B cell (primary cell): ENCODE measurements at regions not wholly inside any gene's neighbourhood (a gene's known extent, or its start where the extent isn't known, plus 50 kb on each side); places are given as distances from the start of the nearest gene placed in this dataset.

Experiments used
- ATAC-seq: fragments of 200-7000 bp; cut with Tn5 transposase; one replicate; pipeline ENCODE4 v1.10.0; 2021; ENCODE audit warnings: low read depth, mild to moderate bottlenecking, moderate number of reproducible peaks, moderate library complexity
- CTCF ChIA-PET: fragments of 350-600 bp; sonication (Branson Sonifier 250); formaldehyde crosslinking; loops from one replicate; lab custom pipeline; 2021; ENCODE audit warnings: antibody characterized with exemption, inconsistent platforms; lab: Charles Lee
- POLR2A ChIA-PET: fragments of 350-600 bp; sonication (Branson Sonifier 250); formaldehyde crosslinking; loops from one replicate; lab custom pipeline; 2021; ENCODE audit warnings: antibody characterized with exemption; lab: Charles Lee
- DNase-seq: peaks from one replicate; pipeline ENCODE4 v3.0.0; 2013
- H2AFZ ChIP-seq: 2 replicates; pipeline ENCODE4 v1.6.1; 2012; ENCODE audit warnings: mild to moderate bottlenecking, low read depth, low read length; ENCODE audit not compliant: insufficient read depth, poor library complexity, severe bottlenecking
- H3K27ac ChIP-seq, 2 donors: 1 replicate in 1 of 2; 2 replicates in 1 of 2; pipeline ENCODE4 v1.5.1; 2012 to 2013; ENCODE audit warnings: low read length in 2 of 2, mild to moderate bottlenecking in 2 of 2, moderate library complexity in 1 of 2
- H3K27me3 ChIP-seq, 4 experiments: fragments of 200-600 bp in 1 of 4; sonication (generic) in 1 of 4; replicated peaks in 1 of 4; 1 replicate in 2 of 4; 2 replicates in 2 of 4; pipeline versions ENCODE4 v1.6.1 to v1.7.0; 2013 to 2016; ENCODE audit warnings: low read length in 3 of 4, mild to moderate bottlenecking in 2 of 4, mixed read lengths in 1 of 4, moderate library complexity in 1 of 4; ENCODE audit not compliant: insufficient read depth in 4 of 4, control insufficient read depth in 3 of 4; ENCODE audit errors: control extremely low read depth in 1 of 4
- H3K36me3 ChIP-seq, 2 experiments: replicated peaks in 1 of 2; 1 replicate in 1 of 2; 2 replicates in 1 of 2; pipeline versions ENCODE4 v1.6.1 to v1.7.1; 2013; ENCODE audit warnings: low read length in 1 of 2; ENCODE audit not compliant: insufficient read depth in 2 of 2, control insufficient read depth in 1 of 2; ENCODE audit errors: control extremely low read depth in 1 of 2, extremely low read depth in 1 of 2
- H3K4me1 ChIP-seq, 2 donors: fragments of 200-600 bp in 1 of 2; sonication (generic) in 1 of 2; 1 replicate in 1 of 2; 2 replicates in 1 of 2; pipeline versions ENCODE4 v1.5.1 to v1.6.1; 2013 to 2017; ENCODE audit warnings: low read length in 2 of 2; ENCODE audit not compliant: control insufficient read depth in 2 of 2, insufficient read depth in 2 of 2
- H3K4me2 ChIP-seq: replicated peaks from 2 replicates; pipeline ENCODE3; 2012; ENCODE audit warnings: mild to moderate bottlenecking, low read depth, low read length; ENCODE audit not compliant: poor library complexity, severe bottlenecking
- H3K4me3 ChIP-seq, 5 experiments: fragments of 200-600 bp in 1 of 5; sonication (generic) in 1 of 5; 1 replicate in 3 of 5; 2 replicates in 2 of 5; pipeline versions ENCODE4 v1.5.1 to v1.7.0; 2011 to 2016; ENCODE audit warnings: low read length in 4 of 5, mild to moderate bottlenecking in 4 of 5, low read depth in 2 of 5, control low read depth in 1 of 5, moderate library complexity in 1 of 5; ENCODE audit not compliant: insufficient read depth in 1 of 5; ENCODE audit errors: control extremely low read depth in 1 of 5, extremely low read depth in 1 of 5
- H3K79me2 ChIP-seq: fragments of 200-600 bp; sonication (generic); one replicate; pipeline ENCODE4 v1.6.0; 2016; ENCODE audit warnings: low read length; ENCODE audit not compliant: control insufficient read depth, insufficient read depth
- H3K9ac ChIP-seq: fragments of 200-600 bp; sonication (generic); 2 replicates; pipeline ENCODE4 v1.6.1; 2017; ENCODE audit warnings: mild to moderate bottlenecking, low read length, moderate library complexity
- H3K9me3 ChIP-seq, 3 donors: one replicate each; pipeline versions ENCODE4 v1.6.1 to v1.7.1; 2013; ENCODE audit warnings: low read length in 2 of 3; ENCODE audit not compliant: control insufficient read depth in 2 of 3, insufficient read depth in 1 of 3; ENCODE audit errors: control extremely low read depth in 1 of 3
- H4K20me1 ChIP-seq: 2 replicates; pipeline ENCODE4 v1.6.0; 2012; ENCODE audit warnings: mild to moderate bottlenecking, low read length; ENCODE audit not compliant: insufficient read depth, control insufficient read depth, poor library complexity, severe bottlenecking
- H3K27ac Mint-ChIP-seq: one replicate; pipeline ENCODE4 v1.8.0; 2021; ENCODE audit warnings: mixed read lengths
- H3K27me3 Mint-ChIP-seq: one replicate; pipeline ENCODE4 v1.8.0; 2021; ENCODE audit warnings: mixed read lengths
- H3K4me1 Mint-ChIP-seq: one replicate; pipeline ENCODE4 v1.8.0; 2021; ENCODE audit warnings: mixed read lengths
- H3K4me3 Mint-ChIP-seq: one replicate; pipeline ENCODE4 v1.8.0; 2021; ENCODE audit warnings: mixed read lengths
- H3K9me3 Mint-ChIP-seq: one replicate; pipeline ENCODE4 v1.8.0; 2022; ENCODE audit warnings: mixed read lengths; ENCODE audit not compliant: insufficient read depth
- EZH2 ChIP-seq: IDR thresholded peaks from 2 replicates; pipeline ENCODE4 v1.6.1; 2012; ENCODE audit warnings: borderline replicate concordance, low read depth, mild to moderate bottlenecking, moderate library complexity, low read length; ENCODE audit not compliant: insufficient read depth, poor library complexity, severe bottlenecking
- WGBS: methylation state at CpG from one replicate; pipeline ENCODE4 v1.1.5; 2013; ENCODE audit warnings: missing lambda C conversion rate; ENCODE audit not compliant: insufficient coverage; 5-methylcytosine and 5-hydroxymethylcytosine counted together
- intact Hi-C: fragments of 100-400 bp; cut with micrococcal nuclease; formaldehyde crosslinking; loops from one replicate; pipeline ENCODE4 v1.10.0; 2022
- TF ChIP-seq, protein P1 (sequence below): fragments of 200-600 bp; IDR thresholded peaks from one replicate; pipeline ENCODE4 v1.8.0; 2022; ENCODE audit warnings: antibody characterized with exemption, mild to moderate bottlenecking

DNA sequence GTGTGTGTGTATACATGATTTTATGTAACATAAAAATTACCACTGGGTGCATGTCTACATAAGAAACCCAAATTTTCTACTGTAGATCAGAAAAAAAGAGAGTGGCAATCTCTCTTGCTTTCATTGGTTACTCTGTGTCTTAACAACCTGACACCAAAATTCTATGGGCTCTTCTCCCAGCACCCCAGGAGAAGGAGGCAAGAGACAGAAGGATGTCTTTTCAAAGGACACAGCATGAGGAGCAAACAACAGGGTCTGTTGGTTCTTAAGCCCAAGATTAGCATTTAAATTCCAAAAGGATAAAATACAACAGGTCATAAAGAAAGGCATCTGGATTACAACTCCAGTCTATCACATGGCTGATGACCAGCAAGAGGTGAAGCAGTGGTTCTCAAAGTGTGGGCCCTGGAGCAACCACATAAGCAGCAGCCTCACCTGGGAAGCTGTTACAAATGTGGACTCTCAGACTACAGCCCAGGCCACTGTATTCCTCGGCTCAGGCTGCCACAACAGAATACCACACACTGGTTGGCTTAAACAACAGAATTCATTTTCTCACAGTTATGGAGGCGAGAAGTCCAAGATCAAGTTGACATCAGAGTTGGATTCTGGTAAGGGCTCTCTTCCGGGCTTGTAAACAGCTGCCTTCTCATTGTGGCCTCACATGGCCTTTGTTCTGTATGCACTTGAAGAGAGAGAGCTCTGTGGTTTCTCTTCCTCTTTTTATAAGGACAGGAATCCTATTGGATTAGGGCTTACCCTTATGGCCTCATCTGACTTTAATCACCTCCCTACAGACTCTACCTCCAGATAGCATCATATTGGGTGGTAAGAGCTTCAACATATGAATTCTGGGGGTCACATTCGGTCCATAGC lies 79.8 kb upstream of the RNF152 start:
- Histone ChIP-seq H3K9ac (no peak overlapping the region), H3K79me2 (no peaks in the 10 kb centered on the region), H2AFZ (peak overlapping the region; percentile 9), H3K4me2 (no peak overlapping the region), H4K20me1 (no peaks in the 10 kb centered on the region), H3K36me3 (no peaks in the 10 kb centered on the region), H3K4me1 (no peaks in the 10 kb centered on the region), H3K27ac (no peak overlapping the region), H3K27me3 (no peaks in the 10 kb centered on the region), H3K9me3 (no peaks in the 10 kb centered on the region), H3K4me3 (no peak overlapping the region)
- Mint-ChIP-seq H3K9me3 (no peaks in the 10 kb centered on the region), H3K27me3 (no peaks in the 10 kb centered on the region), H3K27ac (peak overlapping the region; percentile 34), H3K4me3 (no peak overlapping the region), H3K4me1 (peaks cover 4% of the 10 kb centered on the region)
- ATAC-seq (peak; percentile 56), DNase-seq (peak; percentile 17)
- TF ChIP-seq, protein P1, sequence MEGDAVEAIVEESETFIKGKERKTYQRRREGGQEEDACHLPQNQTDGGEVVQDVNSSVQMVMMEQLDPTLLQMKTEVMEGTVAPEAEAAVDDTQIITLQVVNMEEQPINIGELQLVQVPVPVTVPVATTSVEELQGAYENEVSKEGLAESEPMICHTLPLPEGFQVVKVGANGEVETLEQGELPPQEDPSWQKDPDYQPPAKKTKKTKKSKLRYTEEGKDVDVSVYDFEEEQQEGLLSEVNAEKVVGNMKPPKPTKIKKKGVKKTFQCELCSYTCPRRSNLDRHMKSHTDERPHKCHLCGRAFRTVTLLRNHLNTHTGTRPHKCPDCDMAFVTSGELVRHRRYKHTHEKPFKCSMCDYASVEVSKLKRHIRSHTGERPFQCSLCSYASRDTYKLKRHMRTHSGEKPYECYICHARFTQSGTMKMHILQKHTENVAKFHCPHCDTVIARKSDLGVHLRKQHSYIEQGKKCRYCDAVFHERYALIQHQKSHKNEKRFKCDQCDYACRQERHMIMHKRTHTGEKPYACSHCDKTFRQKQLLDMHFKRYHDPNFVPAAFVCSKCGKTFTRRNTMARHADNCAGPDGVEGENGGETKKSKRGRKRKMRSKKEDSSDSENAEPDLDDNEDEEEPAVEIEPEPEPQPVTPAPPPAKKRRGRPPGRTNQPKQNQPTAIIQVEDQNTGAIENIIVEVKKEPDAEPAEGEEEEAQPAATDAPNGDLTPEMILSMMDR, result no peak
- no peak for TF ChIP-seq EZH2
- intact Hi-C loops, result no loop called here
- CTCF ChIA-PET, result no interaction called here
- POLR2A ChIA-PET, result no interaction called here
- WGBS, result 93% methylated on average over 3 of the region's 4 CpGs

DNA sequence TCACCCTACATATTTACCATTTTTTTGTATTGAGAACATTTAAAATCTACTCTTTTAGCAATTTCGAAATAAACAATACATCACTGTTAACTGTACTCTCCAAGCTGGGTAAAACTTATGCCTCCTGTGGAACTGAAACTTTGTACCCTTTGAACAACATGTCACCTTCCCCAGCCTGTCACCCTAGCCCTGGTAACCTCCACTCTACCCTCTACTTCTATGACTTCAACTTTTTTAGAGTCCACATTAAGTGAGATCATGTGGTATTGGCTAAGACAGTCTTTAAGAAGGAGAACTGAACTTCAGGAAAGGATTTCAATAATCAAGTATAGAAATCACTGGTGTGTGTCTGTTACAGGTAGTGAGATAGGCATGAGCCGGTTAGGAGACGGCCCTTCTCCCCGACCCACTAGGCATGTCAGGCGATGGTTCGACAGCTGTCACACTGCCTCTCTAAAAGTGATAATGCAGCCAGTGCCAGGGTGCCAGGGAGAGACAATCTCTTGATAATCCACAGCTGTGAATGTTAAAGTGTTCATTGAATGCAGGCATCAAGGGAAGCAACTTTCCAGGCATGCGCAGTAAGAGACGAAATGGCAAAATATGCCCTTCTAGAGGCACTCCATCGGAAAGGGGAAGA lies 74.6 kb upstream of the RNF152 start:
- peaks cover 0 to 14% (median 2%) of the 10 kb centered on the region in 4 experiments for H3K27me3 ChIP-seq
- no peaks in the 10 kb centered on the region for H3K36me3 ChIP-seq
- H3K9me3 Mint-ChIP-seq, result no peaks in the 10 kb centered on the region
- no peak overlapping the region for H3K27ac ChIP-seq
- H4K20me1 ChIP-seq, result no peaks in the 10 kb centered on the region
- H3K79me2 ChIP-seq, result no peaks in the 10 kb centered on the region
- POLR2A ChIA-PET, result no interaction called here
- no peak overlapping the region for H3K4me3 Mint-ChIP-seq
- 100% methylated on average over 9 of the region's 9 CpGs for WGBS
- H3K4me1 ChIP-seq, result no peaks in the 10 kb centered on the region
- no peak overlapping the region for H2AFZ ChIP-seq
- no peak overlapping the region for H3K4me3 ChIP-seq
- no peak for TF ChIP-seq EZH2
- TF ChIP-seq, protein P1, result no peak
- intact Hi-C loops, result no loop called here
- H3K27me3 Mint-ChIP-seq, result peaks cover 26% of the 10 kb centered on the region
- no peak overlapping the region for H3K4me2 ChIP-seq
- CTCF ChIA-PET, result no interaction called here
- H3K9ac ChIP-seq, result no peak overlapping the region
- H3K4me1 Mint-ChIP-seq, result peaks cover 3% of the 10 kb centered on the region
- ATAC-seq (no peak), DNase-seq (no peak)
- no peak overlapping the region for H3K27ac Mint-ChIP-seq
- H3K9me3 ChIP-seq, result peaks cover 0 to under 1% (median 0%) of the 10 kb centered on the region in 3 donors
